DMS153 treated with DMSO at 0.1 percent for 48 hours (cell line): ENCODE measurements at regions not wholly inside any gene's neighbourhood (a gene's known extent, or its start where the extent isn't known, plus 50 kb on each side); places are given as distances from the start of the nearest gene placed in this dataset.

Source experiments
- DNase-seq: peaks from one replicate; lab custom pipeline; 2025; ENCODE audit not compliant: unreplicated experiment; lab: John Stamatoyannopoulos, UW

- DNase-seq, result no peak
Observed at GRCh38 chr2:66691031-66691965, 256.4 kb downstream of the MEIS1 start.

GRCh38 chr2:66692521-66693054, 257.7 kb downstream of the MEIS1 start:
- DNase-seq, result no peak

DNA sequence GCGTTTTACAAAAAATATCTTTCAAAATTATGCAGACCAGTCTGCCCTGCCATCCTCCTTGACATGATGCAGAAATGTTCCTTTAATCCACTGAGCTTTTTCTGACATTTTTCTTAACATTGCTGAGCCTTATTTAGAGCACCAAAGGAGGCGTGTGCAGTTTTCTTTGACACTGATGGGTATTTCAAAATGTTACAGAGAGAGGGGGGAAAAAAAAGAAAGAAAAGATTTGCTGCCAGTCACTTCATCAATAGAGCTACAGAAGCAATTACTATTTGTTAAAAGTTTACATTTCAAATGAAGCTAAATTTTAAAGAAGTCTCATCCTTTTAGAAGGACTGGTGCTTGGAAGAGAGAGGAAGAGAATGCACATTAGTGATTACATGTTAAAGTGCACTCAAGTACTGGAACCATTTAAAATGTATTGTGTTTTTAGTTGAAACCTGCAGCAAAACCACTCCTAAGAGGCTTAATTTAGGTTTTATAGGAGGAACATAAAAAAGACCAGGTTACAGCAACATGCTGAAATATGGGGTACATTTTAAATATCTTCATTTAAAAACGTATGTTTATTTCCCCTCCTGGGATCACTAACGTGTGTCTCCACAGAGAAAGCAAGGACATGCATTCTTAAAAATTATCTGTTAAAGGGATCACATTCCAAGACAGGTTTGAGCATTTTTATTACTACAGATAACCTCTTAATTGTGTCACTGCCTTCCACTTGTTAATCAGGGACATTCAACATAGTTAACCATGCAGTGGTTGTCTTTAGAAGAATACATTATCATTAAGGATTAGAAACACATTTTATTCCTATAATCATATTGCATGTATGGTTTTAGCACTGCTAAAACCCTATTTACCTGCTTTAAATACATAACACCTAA, 258.4 kb downstream of the MEIS1 start:
- DNase-seq, result no peak

DNA sequence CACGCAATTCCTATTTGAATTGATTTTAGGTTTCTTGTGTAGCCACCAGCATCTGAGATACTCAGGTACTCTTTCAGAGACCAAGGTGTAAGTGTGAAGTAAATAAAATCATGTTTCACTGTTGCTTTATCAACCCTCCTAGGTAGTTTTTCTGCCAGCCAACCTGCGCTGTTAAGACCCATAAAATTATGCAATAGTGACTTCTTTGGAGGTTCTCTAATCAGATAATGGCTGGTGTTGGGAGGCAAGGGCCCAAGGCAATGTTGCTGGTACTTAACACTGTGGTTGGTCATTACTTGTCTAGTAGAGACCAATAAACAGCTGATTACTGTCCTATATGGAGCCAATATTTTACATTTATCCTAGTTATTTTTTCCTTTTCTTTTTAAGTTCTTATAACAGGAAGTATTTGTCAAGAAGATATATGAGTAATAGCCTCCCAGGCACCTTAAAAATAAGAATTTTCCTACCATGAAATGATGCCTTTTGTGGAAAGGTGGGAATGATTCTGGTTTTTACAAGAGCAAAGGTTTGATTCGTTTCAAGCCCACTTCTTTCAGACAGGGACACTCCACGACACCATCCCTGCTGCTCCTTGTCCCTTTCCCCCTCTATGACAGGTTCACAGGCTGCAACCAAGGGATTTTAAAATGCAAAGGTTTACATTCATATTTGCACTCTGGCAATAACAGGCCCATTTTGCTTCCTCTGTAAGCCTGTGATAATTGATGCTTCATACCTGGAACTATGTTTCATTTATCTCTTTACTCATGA, 259.3 kb downstream of the MEIS1 start:
- DNase-seq, result no peak

DNA sequence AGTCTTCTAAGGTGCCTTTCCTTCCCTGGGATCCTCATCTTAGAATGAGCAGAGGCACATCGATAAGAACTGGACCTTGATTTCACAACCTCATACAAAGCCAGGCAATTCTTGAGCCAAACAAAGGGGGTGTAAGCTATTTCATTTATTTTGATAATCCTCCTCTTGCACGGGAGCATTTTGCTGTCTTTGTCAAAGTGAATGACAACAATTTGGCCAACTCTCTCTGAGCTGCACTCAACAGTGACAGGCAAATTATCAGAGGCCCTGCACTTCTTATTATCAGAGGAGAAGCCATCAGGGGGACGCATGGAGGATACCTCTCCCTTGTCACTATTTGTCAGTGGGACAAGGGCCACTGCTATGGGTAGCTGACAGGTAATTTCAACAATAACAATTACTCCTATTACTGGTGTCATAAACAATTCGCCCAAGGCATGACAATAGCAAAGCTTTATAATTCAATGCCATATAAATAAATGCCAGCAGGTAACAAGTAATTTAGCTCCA, 260.4 kb downstream of the MEIS1 start:
- no peak for DNase-seq

DNA sequence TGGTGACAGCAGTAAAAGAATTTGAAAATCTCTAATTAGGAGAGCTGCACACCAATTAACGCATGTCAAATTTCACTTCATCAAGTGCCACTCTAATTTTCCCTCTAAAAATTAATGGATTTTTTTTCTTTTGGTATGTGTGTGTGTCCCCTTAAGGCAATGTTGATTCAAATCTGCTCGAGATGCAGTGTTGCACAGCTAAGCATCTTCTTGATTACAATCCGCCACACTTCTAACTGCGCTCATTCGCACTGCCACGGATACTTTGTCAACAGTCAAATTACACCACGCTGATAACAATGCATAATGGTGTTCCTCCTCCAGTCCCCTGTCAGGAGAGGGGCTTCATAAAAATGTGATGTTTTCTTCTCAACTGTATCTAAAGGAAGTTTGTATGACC, 261.4 kb downstream of the MEIS1 start:
- no peak for DNase-seq

DNA sequence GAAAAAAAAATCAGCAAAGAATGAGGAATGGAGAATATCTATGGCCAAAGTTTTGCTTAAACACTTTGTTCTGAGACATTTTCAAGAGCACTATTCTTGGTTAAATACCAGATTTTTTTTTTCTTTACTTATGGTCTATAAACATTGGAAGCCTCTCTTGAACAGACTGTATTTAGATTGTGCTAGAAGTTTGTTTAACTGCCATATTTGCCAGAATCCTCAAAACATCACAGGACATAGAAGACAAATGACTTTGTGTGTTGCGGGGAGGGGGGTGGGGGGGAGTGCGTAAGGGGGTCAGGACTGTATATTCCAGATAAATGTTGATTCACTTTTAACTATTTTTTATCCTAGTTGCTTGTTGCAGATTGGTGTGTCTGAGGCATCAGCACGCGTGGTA, 262.0 kb downstream of the MEIS1 start:
- DNase-seq, result no peak

GRCh38 chr2:66697366-66697765, 262.4 kb downstream of the MEIS1 start:
- no peak for DNase-seq

DNA sequence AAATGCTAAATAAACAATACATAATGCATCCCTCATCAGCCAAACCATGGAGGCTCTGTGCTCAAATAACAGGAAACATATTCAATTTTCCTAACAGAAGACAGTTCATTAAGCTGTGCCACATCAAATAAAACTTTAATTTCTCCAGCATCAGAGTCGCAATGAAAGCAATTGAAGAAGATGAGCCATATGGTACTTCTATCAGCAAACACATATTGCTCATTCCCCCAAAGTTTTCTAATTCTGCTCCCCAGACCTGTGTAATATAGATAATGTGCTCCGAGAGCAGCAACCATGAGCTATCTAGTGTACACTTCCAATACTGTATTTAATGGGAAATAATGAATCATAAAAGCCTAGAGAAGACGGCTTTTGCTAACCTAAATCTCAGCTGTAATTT, 263.2 kb downstream of the MEIS1 start:
- no peak for DNase-seq

GRCh38 chr2:66698576-66699239, 263.8 kb downstream of the MEIS1 start:
- DNase-seq, result no peak

- DNase-seq, result no peak
Observed at GRCh38 chr2:66699416-66699792, 264.5 kb downstream of the MEIS1 start.

GRCh38 chr2:66699793-66700676, 265.1 kb downstream of the MEIS1 start:
- DNase-seq, result no peak

DNA sequence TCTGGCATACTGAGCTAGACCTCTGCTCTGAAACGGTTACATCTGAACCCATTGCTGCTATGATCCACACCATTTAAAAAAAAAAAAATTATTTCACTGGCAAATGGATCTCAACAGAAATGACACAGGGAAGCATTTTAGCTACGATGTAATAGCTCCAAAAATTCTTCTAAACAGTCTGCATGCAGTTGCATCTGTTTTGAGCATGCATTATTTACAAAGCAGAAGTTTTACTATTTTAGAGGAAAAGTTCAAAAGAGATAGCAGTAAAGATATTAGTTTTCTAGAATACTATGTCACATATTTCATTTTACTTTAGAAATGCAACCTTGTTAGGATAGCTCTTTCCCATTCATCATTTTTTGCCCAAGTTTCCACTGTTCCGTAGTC, 265.7 kb downstream of the MEIS1 start:
- DNase-seq, result no peak

GRCh38 chr2:66701251-66701650, 266.3 kb downstream of the MEIS1 start:
- DNase-seq, result no peak

DNA sequence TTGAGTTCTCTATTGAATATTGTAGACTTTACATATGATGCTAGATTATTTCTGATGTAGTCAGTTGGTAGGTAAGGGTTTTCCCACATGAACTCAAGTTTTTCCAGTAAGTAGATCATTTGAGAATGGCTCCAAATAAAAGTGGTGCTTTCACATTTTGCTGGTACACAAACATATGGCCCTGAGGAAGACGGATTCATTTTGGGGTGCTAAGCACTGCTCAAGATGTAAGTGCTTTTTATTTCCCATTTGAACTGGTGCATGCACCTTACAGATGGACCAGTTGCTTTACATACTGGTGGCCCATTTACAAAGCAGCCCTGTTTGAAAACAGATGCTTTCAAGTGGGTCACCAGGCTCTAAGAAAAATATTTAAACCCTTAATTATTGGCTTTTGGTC, 266.7 kb downstream of the MEIS1 start:
- no peak for DNase-seq

DNA sequence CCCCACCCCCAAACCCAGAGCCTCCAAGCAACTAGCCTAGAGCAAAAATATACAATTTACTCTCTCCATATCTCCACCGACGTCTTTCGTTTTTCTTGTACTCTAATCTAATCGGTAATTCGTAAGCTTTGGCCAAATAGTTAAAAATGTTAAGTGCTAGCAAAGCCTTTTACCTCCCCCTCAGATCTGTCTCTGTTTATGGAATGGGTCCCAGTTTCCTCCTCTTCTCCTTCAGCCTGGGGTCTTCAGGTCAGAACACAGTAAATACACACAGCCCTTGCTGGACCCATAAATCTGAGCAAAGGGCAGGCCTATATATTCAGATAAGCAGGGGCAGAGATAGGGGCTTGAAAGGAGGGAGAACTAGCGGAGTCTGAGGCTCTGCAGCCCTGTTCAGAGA, 267.4 kb downstream of the MEIS1 start:
- no peak for DNase-seq

DNA sequence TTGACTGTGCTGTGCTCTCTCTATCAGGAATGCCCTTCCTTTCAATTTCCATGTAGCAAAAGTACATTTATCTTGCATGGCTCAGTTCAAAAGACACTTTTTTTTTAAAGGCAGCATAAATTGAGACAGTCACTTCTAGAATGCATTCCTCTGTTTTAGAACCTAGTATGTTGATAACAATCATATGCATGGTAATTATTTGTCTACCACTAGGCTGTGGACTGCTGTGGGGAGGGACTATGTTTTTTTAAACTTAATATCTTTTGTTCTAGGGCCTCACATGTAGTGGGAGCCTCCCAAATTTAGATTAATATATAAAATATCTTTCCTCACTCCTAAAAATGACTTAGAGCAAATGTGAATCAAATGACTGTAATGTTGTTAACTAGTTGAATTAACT, 269.9 kb downstream of the MEIS1 start:
- DNase-seq, result no peak

- no peak for DNase-seq
Observed at GRCh38 chr2:66714610-66715009, 279.7 kb downstream of the MEIS1 start.

GRCh38 chr2:66717218-66717905, 282.4 kb downstream of the MEIS1 start:
- no peak for DNase-seq
